C4-2B (cell line): ENCODE measurements at regions not wholly inside any gene's neighbourhood (a gene's known extent, or its start where the extent isn't known, plus 50 kb on each side); places are given as distances from the start of the nearest gene placed in this dataset.

Experiments
- H3K27ac ChIP-seq: fragments of 450-650 bp; 2 replicates; pipeline ENCODE4 v1.5.1; 2017
- ZFX ChIP-seq: fragments of 450-650 bp; IDR thresholded peaks from 2 replicates; pipeline ENCODE4 v1.6.1; 2017
- TF ChIP-seq, protein P1 (sequence below): fragments of 450-650 bp; conservative IDR thresholded peaks from 2 replicates; pipeline ENCODE4 v1.5.1; 2017; ENCODE audit warnings: mild to moderate bottlenecking

DNA sequence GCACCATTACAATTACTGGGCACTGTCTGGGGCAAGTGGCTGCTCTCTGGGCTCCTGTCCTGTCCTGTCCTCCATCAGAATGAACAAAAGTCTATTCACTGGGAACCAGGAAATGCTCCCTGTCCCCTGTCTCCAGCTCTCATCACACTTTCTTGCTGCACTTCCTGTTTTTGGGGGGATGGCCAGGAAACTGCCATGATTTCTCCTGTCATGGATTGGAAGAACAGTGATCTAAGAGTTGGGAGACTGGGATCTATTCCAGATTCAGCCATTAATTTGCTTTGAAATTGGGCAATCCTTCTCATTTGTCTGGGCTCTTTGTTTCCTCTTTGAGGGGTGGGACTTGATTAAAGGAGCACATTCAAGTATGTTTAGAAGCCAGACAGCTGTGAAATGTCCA lies 61.4 kb upstream of the KIRREL3 start:
- TF ChIP-seq, protein P1, sequence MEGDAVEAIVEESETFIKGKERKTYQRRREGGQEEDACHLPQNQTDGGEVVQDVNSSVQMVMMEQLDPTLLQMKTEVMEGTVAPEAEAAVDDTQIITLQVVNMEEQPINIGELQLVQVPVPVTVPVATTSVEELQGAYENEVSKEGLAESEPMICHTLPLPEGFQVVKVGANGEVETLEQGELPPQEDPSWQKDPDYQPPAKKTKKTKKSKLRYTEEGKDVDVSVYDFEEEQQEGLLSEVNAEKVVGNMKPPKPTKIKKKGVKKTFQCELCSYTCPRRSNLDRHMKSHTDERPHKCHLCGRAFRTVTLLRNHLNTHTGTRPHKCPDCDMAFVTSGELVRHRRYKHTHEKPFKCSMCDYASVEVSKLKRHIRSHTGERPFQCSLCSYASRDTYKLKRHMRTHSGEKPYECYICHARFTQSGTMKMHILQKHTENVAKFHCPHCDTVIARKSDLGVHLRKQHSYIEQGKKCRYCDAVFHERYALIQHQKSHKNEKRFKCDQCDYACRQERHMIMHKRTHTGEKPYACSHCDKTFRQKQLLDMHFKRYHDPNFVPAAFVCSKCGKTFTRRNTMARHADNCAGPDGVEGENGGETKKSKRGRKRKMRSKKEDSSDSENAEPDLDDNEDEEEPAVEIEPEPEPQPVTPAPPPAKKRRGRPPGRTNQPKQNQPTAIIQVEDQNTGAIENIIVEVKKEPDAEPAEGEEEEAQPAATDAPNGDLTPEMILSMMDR = no peak
- TF ChIP-seq ZFX = no peak
- H3K27ac ChIP-seq = no peak overlapping the region

GRCh38 chr11:127059750-127060149 lies 59.2 kb upstream of the KIRREL3 start:
- TF ChIP-seq, protein P1 = no peak
- TF ChIP-seq ZFX = no peak
- H3K27ac ChIP-seq = no peak overlapping the region

- TF ChIP-seq ZFX = no peak
- TF ChIP-seq, protein P1 = no peak
Measured at GRCh38 chr11:127059286-127059685, 58.7 kb upstream of the KIRREL3 start.

DNA sequence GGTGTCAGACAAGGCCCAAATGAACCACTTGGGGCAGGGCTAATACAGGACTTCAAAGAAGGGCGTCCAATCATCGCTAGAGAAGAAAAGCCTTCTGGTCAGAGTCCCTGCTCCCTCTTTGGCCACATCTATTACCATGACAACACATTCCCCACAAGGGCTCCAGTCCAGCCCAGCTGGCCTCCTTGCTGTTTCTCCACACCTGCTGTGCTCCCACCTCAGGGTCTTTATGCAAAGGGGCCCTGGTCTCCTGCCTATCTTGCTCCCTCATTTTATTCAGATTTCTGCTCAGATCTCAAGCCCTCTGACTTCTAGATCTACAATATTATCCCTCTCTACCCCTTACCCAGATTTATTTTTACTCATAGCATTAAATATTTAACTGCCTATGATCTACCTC lies 58.0 kb upstream of the KIRREL3 start:
- TF ChIP-seq ZFX = no peak
- TF ChIP-seq, protein P1 = no peak
- H3K27ac ChIP-seq = no peak overlapping the region

More at GRCh38 chr11:127059286-127059685, 58.7 kb upstream of the KIRREL3 start:
- no peak overlapping the region for H3K27ac ChIP-seq

DNA sequence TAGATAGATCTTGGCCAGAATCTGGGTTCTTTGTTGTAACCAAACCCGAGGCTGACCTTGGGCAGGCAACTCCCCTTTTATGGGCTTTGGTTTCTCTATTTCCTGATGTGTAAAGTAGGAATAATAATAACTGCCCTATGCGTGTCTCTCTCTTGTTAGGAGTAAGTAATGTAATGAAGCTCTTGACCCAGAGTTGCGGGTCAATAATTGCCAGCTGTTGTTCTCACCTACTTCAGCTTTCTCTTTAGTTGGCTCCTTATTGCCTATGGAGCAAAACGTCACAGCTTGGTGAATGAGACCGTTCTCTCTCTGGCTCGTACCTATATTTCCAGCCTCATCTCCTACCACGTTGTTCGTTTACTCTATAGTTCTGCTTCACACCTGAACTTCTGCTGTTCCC lies 56.6 kb upstream of the KIRREL3 start:
- H3K27ac ChIP-seq = no peak overlapping the region
- TF ChIP-seq, protein P1 = no peak
- no peak for TF ChIP-seq ZFX

GRCh38 chr11:127056338-127056971 lies 55.9 kb upstream of the KIRREL3 start:
- TF ChIP-seq, protein P1 = no peak
- TF ChIP-seq ZFX = no peak
- no peak overlapping the region for H3K27ac ChIP-seq

DNA sequence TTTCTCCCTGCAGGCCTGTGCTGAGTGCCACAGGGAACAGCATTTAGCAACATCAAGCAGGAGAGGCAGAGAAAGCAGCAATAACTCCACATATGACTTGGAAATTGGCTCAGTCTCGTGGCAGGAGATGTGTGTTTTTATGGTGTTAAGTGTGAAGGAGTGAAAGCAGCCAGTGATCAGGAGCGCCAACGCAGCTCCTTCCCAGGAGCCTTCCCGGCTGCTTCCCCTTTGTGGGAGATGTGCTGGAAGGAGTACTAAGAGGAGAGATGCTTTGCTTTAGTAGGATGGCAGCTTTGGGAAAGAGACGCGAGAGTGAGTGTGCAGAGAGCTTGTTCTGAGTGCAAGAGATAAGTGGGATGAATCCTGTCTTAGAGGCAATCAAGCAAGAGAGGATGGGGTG lies 54.7 kb upstream of the KIRREL3 start:
- no peak overlapping the region for H3K27ac ChIP-seq
- TF ChIP-seq, protein P1 = no peak
- no peak for TF ChIP-seq ZFX
